MM.1S (cell line): ENCODE measurements at regions not wholly inside any gene's neighbourhood (a gene's known extent, or its start where the extent isn't known, plus 50 kb on each side); places are given as distances from the start of the nearest gene placed in this dataset.

Source experiments
- DNase-seq: peaks from one replicate; pipeline ENCODE4 v3.0.0-alpha.2; 2015
- H2AFZ ChIP-seq: fragments of 300-600 bp; sonication (generic); 2 replicates; pipeline ENCODE4 v1.6.0; 2016; ENCODE audit warnings: antibody characterized with exemption, low read length
- H3F3A ChIP-seq: fragments of 300-600 bp; sonication (generic); 2 replicates; pipeline ENCODE4 v1.6.1; 2016; ENCODE audit warnings: mild to moderate bottlenecking, antibody characterized with exemption, low read length, moderate library complexity, mixed read lengths; ENCODE audit not compliant: insufficient read depth
- H3K27ac ChIP-seq: fragments of 300-600 bp; sonication (generic); 2 replicates; pipeline ENCODE4 v1.5.1; 2016; ENCODE audit warnings: mild to moderate bottlenecking, low read length
- H3K27me3 ChIP-seq: fragments of 300-600 bp; sonication (generic); replicated peaks from 2 replicates; pipeline ENCODE4 v1.6.0; 2016; ENCODE audit warnings: low read length; ENCODE audit not compliant: insufficient read depth
- H3K36me3 ChIP-seq: fragments of 300-600 bp; sonication (generic); replicated peaks from 2 replicates; pipeline ENCODE4 v1.6.1; 2016; ENCODE audit warnings: mild to moderate bottlenecking, low read length, mixed read lengths; ENCODE audit not compliant: insufficient read depth
- H3K4me1 ChIP-seq: fragments of 300-600 bp; sonication (generic); 2 replicates; pipeline ENCODE4 v1.6.1; 2016; ENCODE audit warnings: low read length, mixed read lengths
- H3K4me2 ChIP-seq: fragments of 300-600 bp; sonication (generic); 2 replicates; pipeline ENCODE4 v1.6.0; 2016; ENCODE audit warnings: low read depth, low read length
- H3K4me3 ChIP-seq: fragments of 300-600 bp; sonication (generic); 2 replicates; pipeline ENCODE4 v1.5.1; 2016; ENCODE audit warnings: low read length, mixed read lengths
- H3K79me2 ChIP-seq: fragments of 300-600 bp; sonication (generic); 2 replicates; pipeline ENCODE4 v1.6.1; 2016; ENCODE audit warnings: mixed run types, low read length, mixed read lengths
- H3K9ac ChIP-seq: fragments of 300-600 bp; sonication (generic); 2 replicates; pipeline ENCODE4 v1.6.1; 2016; ENCODE audit warnings: low read length, mixed read lengths
- H3K9me2 ChIP-seq: fragments of 300-600 bp; sonication (generic); replicated peaks from 2 replicates; pipeline ENCODE4 v1.6.1; 2016; ENCODE audit warnings: mild to moderate bottlenecking, low read length, mixed read lengths; ENCODE audit not compliant: insufficient read depth
- H3K9me3 ChIP-seq: fragments of 300-600 bp; sonication (generic); replicated peaks from 2 replicates; pipeline ENCODE4 v1.6.1; 2016; ENCODE audit warnings: mild to moderate bottlenecking, low read length, mixed read lengths; ENCODE audit not compliant: insufficient read depth
- H4K20me1 ChIP-seq: fragments of 300-600 bp; sonication (generic); 2 replicates; pipeline ENCODE4 v1.6.1; 2016; ENCODE audit warnings: mild to moderate bottlenecking, low read length, moderate library complexity, mixed read lengths; ENCODE audit not compliant: insufficient read depth
- CTCF ChIP-seq: fragments of 300-600 bp; sonication (generic); IDR thresholded peaks from 2 replicates; pipeline ENCODE4 v1.5.1; 2016; ENCODE audit warnings: antibody characterized with exemption, low read length, mixed read lengths
- EZH2 ChIP-seq: fragments of 300-600 bp; sonication (generic); optimal IDR thresholded peaks from 2 replicates; pipeline ENCODE3; 2017; ENCODE audit warnings: low read depth, mild to moderate bottlenecking, antibody characterized with exemption, low read length, mixed read lengths
- EZH2phosphoT487 ChIP-seq: fragments of 300-600 bp; sonication (generic); IDR thresholded peaks from 2 replicates; pipeline ENCODE4 v1.6.1; 2018; ENCODE audit warnings: antibody characterized with exemption, low read length

DNA sequence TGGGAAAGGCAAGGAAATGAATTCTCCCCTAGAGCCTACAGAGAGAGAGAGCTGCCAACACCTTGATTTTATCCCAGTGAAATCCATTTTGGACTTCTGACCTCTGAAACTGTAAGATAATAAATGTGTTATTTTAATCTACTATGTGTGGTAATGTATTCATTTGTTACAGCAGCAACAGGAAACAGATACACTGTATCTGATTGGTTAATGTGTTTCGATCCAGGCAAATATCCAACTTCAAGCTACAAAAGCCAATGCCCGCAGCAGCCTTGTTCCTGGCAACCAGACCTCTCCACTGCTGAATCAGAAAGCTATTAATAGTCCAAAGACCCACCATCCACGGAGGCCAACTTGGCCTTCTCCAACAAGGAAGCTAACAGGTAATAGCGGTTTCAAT, 318.1 kb downstream of the PTTG2 start:
- no peak for DNase-seq
- H2AFZ ChIP-seq = no peak overlapping the region
- TF ChIP-seq EZH2phosphoT487 (no peak), EZH2 (no peak), CTCF (no peak)
- no peaks in the 10 kb centered on the region for H4K20me1 ChIP-seq
- H3K4me2 ChIP-seq = no peak overlapping the region
- H3K4me3 ChIP-seq = no peak overlapping the region
- H3K27ac ChIP-seq = no peak overlapping the region
- H3K9me2 ChIP-seq = no peaks in the 10 kb centered on the region
- peaks cover 13% of the 10 kb centered on the region for H3K4me1 ChIP-seq
- H3K79me2 ChIP-seq = no peaks in the 10 kb centered on the region
- no peak overlapping the region for H3K9ac ChIP-seq
- H3F3A ChIP-seq = no peaks in the 10 kb centered on the region
- H3K9me3 ChIP-seq = no peaks in the 10 kb centered on the region
- H3K36me3 ChIP-seq = no peaks in the 10 kb centered on the region
- no peaks in the 10 kb centered on the region for H3K27me3 ChIP-seq

GRCh38 chr4:38279077-38279476, 318.9 kb downstream of the PTTG2 start:
- H3K36me3 ChIP-seq = no peaks in the 10 kb centered on the region
- no peak overlapping the region for H3K4me3 ChIP-seq
- H3F3A ChIP-seq = no peaks in the 10 kb centered on the region
- no peaks in the 10 kb centered on the region for H4K20me1 ChIP-seq
- no peaks in the 10 kb centered on the region for H3K79me2 ChIP-seq
- no peak overlapping the region for H3K27ac ChIP-seq
- no peaks in the 10 kb centered on the region for H3K9me2 ChIP-seq
- H3K4me1 ChIP-seq = peaks cover 17% of the 10 kb centered on the region
- H3K4me2 ChIP-seq = no peak overlapping the region
- no peaks in the 10 kb centered on the region for H3K27me3 ChIP-seq
- TF ChIP-seq EZH2 = no peak
- TF ChIP-seq EZH2phosphoT487 = no peak
- no peak for TF ChIP-seq CTCF
- no peaks in the 10 kb centered on the region for H3K9me3 ChIP-seq
- no peak overlapping the region for H3K9ac ChIP-seq
- no peak for DNase-seq
- H2AFZ ChIP-seq = no peak overlapping the region

GRCh38 chr4:38279650-38280322, 319.6 kb downstream of the PTTG2 start:
- Histone ChIP-seq H3K27ac (no peak overlapping the region), H3K4me1 (peaks cover 16% of the 10 kb centered on the region), H3K9me3 (no peaks in the 10 kb centered on the region), H3K36me3 (no peaks in the 10 kb centered on the region), H3K9me2 (no peaks in the 10 kb centered on the region), H3F3A (no peaks in the 10 kb centered on the region), H3K4me2 (no peak overlapping the region), H3K27me3 (no peaks in the 10 kb centered on the region), H3K79me2 (no peaks in the 10 kb centered on the region), H2AFZ (no peak overlapping the region), H4K20me1 (no peaks in the 10 kb centered on the region), H3K4me3 (no peak overlapping the region), H3K9ac (no peak overlapping the region)
- no peak for TF ChIP-seq CTCF
- no peak for TF ChIP-seq EZH2
- no peak for TF ChIP-seq EZH2phosphoT487
- DNase-seq = no peak
